ENCODE measurements at regions not wholly inside any gene's neighbourhood (a gene's known extent, or its start where the extent isn't known, plus 50 kb on each side); places are given as distances from the start of the nearest gene placed in this dataset.

- no peak for TF ChIP-seq CEBPB (tag; IDR thresholded peaks at IDR 0.05)
- no peak for TF ChIP-seq CTCF (IDR thresholded peaks at IDR 0.05 in 2 of 3, conservative IDR thresholded peaks at IDR 0.05 in 1 of 3; ENCODE audit: insufficient read depth in 2 of 3, low read depth in 1 of 3, low read length in 3 of 3)
- TF ChIP-seq ZC3H11A (IDR thresholded peaks at IDR 0.05; ENCODE audit: low read depth, low read length): no peak
- TF ChIP-seq KDM5B (IDR thresholded peaks at IDR 0.05; ENCODE audit: insufficient replicate concordance, low read depth, low read length): no peak
- TF ChIP-seq CREB1 (IDR thresholded peaks at IDR 0.05): no peak
- no peak for TF ChIP-seq CREB1 (CRISPR knock-in tag; IDR thresholded peaks at IDR 0.05)
- TF ChIP-seq FOXP4 (CRISPR knock-in tag; IDR thresholded peaks at IDR 0.05; ENCODE audit: borderline replicate concordance): no peak
- no peak for TF ChIP-seq TAF9B (IDR thresholded peaks at IDR 0.05; ENCODE audit: partially characterized antibody)
- TF ChIP-seq EZH2 (IDR thresholded peaks at IDR 0.05; ENCODE audit: borderline replicate concordance, low read depth, low read length): no peak
- no peak for TF ChIP-seq ARNT (IDR thresholded peaks at IDR 0.05)
- TF ChIP-seq ZNF644 (tag; IDR thresholded peaks at IDR 0.05; ENCODE audit: low read depth): no peak
- TF ChIP-seq MBD1 (CRISPR knock-in tag; IDR thresholded peaks at IDR 0.05): no peak
- no peak for TF ChIP-seq POLR2A (conservative IDR thresholded peaks at IDR 0.05)
These were observed 248.8 kb upstream of the TBX3 start for GRCh38 chr12:114932806-114933205.

Measured in K562 (cell line).